ENCODE measurements at regions not wholly inside any gene's neighbourhood (a gene's known extent, or its start where the extent isn't known, plus 50 kb on each side); places are given as distances from the start of the nearest gene placed in this dataset.

DNA sequence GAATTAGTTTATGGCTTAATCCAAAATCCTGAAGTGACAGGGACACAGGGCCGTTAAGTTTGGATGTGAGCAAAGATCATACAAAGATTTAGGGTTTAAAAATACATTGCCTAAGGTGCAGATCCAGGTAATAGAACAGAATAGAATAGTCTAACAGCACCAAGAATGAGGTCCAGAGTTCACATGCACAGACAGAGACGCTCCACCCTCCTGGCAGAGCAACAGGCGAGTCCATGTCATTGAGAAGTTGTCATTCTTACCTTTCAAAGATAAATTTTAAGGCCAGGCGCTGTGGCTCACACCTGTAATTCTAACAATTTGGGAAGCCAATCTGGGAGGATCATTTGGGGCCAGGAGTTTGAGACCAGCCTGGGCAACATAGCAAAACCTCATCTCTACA lies 209.1 kb upstream of the AUTS2 start:
- TF ChIP-seq CTCF (IDR thresholded peaks at IDR 0.05) (no peak), POLR2A (IDR thresholded peaks at IDR 0.05) (no peak)
